ENCODE measurements at regions not wholly inside any gene's neighbourhood (a gene's known extent, or its start where the extent isn't known, plus 50 kb on each side); places are given as distances from the start of the nearest gene placed in this dataset.

- TF ChIP-seq POLR2AphosphoS5 (IDR thresholded peaks at IDR 0.05; ENCODE audit: borderline replicate concordance, low read depth, low read length): no peak
- TF ChIP-seq EZH2 (IDR thresholded peaks at IDR 0.05): no peak
- no peak for TF ChIP-seq FOXP2 (optimal IDR thresholded peaks at IDR 0.05; ENCODE audit: control extremely low read depth, extremely low read length, insufficient read depth)
Observed at GRCh38 chr13:76516586-76516985, 369.6 kb downstream of the KCTD12 start.
